ENCODE measurements at regions not wholly inside any gene's neighbourhood (a gene's known extent, or its start where the extent isn't known, plus 50 kb on each side); places are given as distances from the start of the nearest gene placed in this dataset.

- intact Hi-C loops (cut with micrococcal nuclease) (no loop called here), in situ Hi-C loops (cut with MboI) (no loop called here)
- Histone ChIP-seq H3K9me3 (replicated peaks; ENCODE audit: control insufficient read depth, insufficient read depth, low read depth, low read length) (no peaks in the 10 kb centered on the region), H3K36me3 (ENCODE audit: control insufficient read depth, insufficient read depth, low read length) (no peaks in the 10 kb centered on the region), H3K9me1 (ENCODE audit: control insufficient read depth, insufficient read depth, low read length) (no peaks in the 10 kb centered on the region), H3K4me1 (replicated peaks in 1 of 2; ENCODE audit: control insufficient read depth in 2 of 2, insufficient read depth in 2 of 2, low read length in 2 of 2) (no peaks in the 10 kb centered on the region), H3K27ac (ENCODE audit: extremely low read depth, low read depth, low read length) (no peak overlapping the region), H4K20me1 (replicated peaks; ENCODE audit: control insufficient read depth, insufficient read depth, low read length) (no peaks in the 10 kb centered on the region), H3K4me2 (ENCODE audit: insufficient read depth, low read length) (no peak overlapping the region), H3K79me2 (ENCODE audit: control insufficient read depth, insufficient read depth, low read length) (no peaks in the 10 kb centered on the region), H2AFZ (ENCODE audit: low read depth, low read length) (no peak overlapping the region), H3K9ac (ENCODE audit: insufficient read depth in 1 of 2, low read depth in 2 of 2, low read length in 2 of 2) (no peak overlapping the region), H3K4me3 (no peak overlapping the region), H3K27me3 (ENCODE audit: control insufficient read depth in 2 of 2, insufficient read depth in 2 of 2, low read length in 2 of 2) (no peaks in the 10 kb centered on the region)
- no TSS peak for BruUV-seq (replicated peaks)
- ChIA-PET CTCF (ENCODE audit: low intra/inter-chr PET ratio) (no interaction called here), POLR2A (no interaction called here)
- no peak for FAIRE-seq
- no peak for DNase-seq (ENCODE audit: extremely low read depth in 1 of 4, low spot score in 3 of 4)
- no peak for ATAC-seq
- 0% methylated on average over 2 of the region's 2 CpGs for whole genome bisulfite sequencing (ENCODE audit: insufficient coverage, low coverage, missing lambda C conversion rate)
- TF ChIP-seq, protein P1, sequence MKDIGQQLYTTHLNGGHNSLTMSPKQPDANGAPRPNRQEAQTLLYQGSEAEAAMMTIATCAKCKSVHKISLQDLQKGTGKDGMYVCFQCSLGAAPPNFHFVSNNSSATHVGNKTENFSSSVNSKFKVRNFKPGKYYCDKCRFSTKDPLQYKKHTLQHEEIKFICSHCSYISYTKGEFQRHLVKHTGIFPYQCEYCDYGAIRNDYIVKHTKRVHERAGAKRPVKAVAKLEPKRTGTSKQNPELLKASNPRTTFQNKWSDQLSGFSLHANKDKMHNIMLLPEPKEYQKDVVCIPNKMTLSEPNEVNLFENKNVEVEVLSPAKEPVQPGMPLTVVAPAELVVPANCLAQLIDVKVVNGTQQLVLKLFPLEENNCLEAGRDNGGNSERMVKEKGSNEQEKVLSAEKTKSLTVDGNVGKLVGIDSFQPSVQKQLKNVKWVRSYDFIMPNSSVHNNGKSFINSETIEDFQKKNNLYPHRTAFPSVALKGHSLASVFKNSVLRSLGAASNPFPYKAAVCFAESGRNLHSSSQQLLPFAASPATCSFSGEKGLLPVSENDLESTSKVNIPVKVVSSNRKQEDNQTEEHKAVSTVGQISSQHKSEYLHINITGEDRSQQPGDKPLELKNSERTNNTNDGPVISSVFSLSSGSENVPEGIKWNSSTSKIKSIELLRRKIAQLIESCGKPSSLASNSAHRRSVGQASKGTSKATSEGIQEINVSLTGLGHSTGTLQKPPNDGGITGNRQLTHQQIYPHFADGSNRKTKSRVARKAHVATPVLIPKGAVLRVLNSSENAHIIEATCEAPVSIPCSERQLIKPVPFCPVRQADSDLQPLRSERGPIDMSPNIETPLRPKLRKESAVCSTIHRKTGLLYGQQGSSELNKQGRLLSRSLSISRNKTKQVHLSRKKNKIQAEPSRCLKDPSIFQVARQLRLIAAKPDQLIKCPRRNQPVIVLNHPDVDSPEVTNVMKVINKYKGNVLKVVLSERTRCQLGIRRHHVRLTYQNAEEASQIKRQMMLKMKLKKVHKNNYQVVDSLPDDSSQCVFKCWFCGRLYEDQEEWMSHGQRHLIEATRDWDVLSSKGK (CRISPR knock-in tag; IDR thresholded peaks at IDR 0.05): no peak
- TF ChIP-seq MEF2D (tag; conservative IDR thresholded peaks at IDR 0.05; ENCODE audit: low read depth) (no peak), RFX5 (IDR thresholded peaks at IDR 0.05; ENCODE audit: low read depth, low read length) (no peak), TAF9B (IDR thresholded peaks at IDR 0.05; ENCODE audit: partially characterized antibody) (no peak), NR2C1 (IDR thresholded peaks at IDR 0.05) (no peak), NR2C1 (tag; IDR thresholded peaks at IDR 0.05) (no peak), PATZ1 (CRISPR knock-in tag; IDR thresholded peaks at IDR 0.05; ENCODE audit: borderline replicate concordance) (no peak), HEY1 (CRISPR knock-in tag; IDR thresholded peaks at IDR 0.05; ENCODE audit: borderline replicate concordance) (no peak), ZNF740 (CRISPR knock-in tag; IDR thresholded peaks at IDR 0.05) (no peak), ZNF740 (tag; IDR thresholded peaks at IDR 0.05) (no peak)
- TF ChIP-seq, protein P2, sequence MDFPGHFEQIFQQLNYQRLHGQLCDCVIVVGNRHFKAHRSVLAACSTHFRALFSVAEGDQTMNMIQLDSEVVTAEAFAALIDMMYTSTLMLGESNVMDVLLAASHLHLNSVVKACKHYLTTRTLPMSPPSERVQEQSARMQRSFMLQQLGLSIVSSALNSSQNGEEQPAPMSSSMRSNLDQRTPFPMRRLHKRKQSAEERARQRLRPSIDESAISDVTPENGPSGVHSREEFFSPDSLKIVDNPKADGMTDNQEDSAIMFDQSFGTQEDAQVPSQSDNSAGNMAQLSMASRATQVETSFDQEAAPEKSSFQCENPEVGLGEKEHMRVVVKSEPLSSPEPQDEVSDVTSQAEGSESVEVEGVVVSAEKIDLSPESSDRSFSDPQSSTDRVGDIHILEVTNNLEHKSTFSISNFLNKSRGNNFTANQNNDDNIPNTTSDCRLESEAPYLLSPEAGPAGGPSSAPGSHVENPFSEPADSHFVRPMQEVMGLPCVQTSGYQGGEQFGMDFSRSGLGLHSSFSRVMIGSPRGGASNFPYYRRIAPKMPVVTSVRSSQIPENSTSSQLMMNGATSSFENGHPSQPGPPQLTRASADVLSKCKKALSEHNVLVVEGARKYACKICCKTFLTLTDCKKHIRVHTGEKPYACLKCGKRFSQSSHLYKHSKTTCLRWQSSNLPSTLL (IDR thresholded peaks at IDR 0.05): no peak
These were observed 200.5 kb downstream of the TYW3 start for GRCh38 chr1:74933500-74933899.

Measured in K562 (cell line).